ENCODE measurements at regions not wholly inside any gene's neighbourhood (a gene's known extent, or its start where the extent isn't known, plus 50 kb on each side); places are given as distances from the start of the nearest gene placed in this dataset.

DNA sequence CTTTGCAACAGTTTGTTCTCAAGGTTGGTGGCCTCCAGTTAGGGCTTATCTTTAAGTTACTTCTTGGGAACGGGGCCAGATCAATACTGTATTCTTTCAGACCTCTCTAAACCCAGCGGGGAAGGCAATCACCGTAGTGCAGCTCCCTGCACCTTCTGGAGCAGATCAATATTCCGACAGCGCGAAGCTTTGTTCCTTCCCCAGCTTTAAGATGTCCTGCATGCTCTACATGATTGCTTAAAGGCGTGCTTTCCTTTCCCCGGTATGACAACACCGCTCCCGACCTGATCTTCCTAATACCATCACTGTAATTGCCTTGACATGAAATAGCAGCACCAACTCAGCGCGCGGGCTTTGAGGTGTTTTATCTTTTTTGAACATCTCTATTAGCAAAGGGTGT lies 755.2 kb downstream of the NR2F2 start:
- H3K4me1 ChIP-seq (ENCODE audit: low read length): no peaks in the 10 kb centered on the region
- no peak overlapping the region for H3K27ac ChIP-seq (ENCODE audit: low read length)
- no peak for TF ChIP-seq EZH2phosphoT487 (IDR thresholded peaks at IDR 0.05; ENCODE audit: low read depth)
- TF ChIP-seq, protein P1, sequence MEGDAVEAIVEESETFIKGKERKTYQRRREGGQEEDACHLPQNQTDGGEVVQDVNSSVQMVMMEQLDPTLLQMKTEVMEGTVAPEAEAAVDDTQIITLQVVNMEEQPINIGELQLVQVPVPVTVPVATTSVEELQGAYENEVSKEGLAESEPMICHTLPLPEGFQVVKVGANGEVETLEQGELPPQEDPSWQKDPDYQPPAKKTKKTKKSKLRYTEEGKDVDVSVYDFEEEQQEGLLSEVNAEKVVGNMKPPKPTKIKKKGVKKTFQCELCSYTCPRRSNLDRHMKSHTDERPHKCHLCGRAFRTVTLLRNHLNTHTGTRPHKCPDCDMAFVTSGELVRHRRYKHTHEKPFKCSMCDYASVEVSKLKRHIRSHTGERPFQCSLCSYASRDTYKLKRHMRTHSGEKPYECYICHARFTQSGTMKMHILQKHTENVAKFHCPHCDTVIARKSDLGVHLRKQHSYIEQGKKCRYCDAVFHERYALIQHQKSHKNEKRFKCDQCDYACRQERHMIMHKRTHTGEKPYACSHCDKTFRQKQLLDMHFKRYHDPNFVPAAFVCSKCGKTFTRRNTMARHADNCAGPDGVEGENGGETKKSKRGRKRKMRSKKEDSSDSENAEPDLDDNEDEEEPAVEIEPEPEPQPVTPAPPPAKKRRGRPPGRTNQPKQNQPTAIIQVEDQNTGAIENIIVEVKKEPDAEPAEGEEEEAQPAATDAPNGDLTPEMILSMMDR (IDR thresholded peaks at IDR 0.05; ENCODE audit: low read depth, low read length): no peak
- H3K36me3 ChIP-seq (replicated peaks; ENCODE audit: low read depth, low read length): no peaks in the 10 kb centered on the region
- H3K9ac ChIP-seq (ENCODE audit: low read length): no peak overlapping the region
- no peaks in the 10 kb centered on the region for H3K9me3 ChIP-seq (ENCODE audit: insufficient read depth, low read length)
- no peaks in the 10 kb centered on the region for H3K79me2 ChIP-seq (ENCODE audit: low read length)
- H3K4me3 ChIP-seq (ENCODE audit: low read length): no peak overlapping the region
- no peaks in the 10 kb centered on the region for H3K27me3 ChIP-seq (ENCODE audit: low read depth, low read length)
- H2AFZ ChIP-seq (ENCODE audit: low read depth, low read length): no peak overlapping the region
- no peaks in the 10 kb centered on the region for H4K20me1 ChIP-seq (ENCODE audit: insufficient read depth, low read length)
- H3K4me2 ChIP-seq (ENCODE audit: low read length): no peak overlapping the region

- no peak overlapping the region for H3K4me3 ChIP-seq (ENCODE audit: low read length)
- H3K4me2 ChIP-seq (ENCODE audit: low read length): no peak overlapping the region
- H2AFZ ChIP-seq (ENCODE audit: low read depth, low read length): no peak overlapping the region
- no peaks in the 10 kb centered on the region for H3K9me3 ChIP-seq (ENCODE audit: insufficient read depth, low read length)
- H3K36me3 ChIP-seq (replicated peaks; ENCODE audit: low read depth, low read length): no peaks in the 10 kb centered on the region
- H3K9ac ChIP-seq (ENCODE audit: low read length): no peak overlapping the region
- no peaks in the 10 kb centered on the region for H3K27me3 ChIP-seq (ENCODE audit: low read depth, low read length)
- TF ChIP-seq EZH2phosphoT487 (IDR thresholded peaks at IDR 0.05; ENCODE audit: low read depth): no peak
- TF ChIP-seq, protein P1 (IDR thresholded peaks at IDR 0.05; ENCODE audit: low read depth, low read length): no peak
- H3K27ac ChIP-seq (ENCODE audit: low read length): no peak overlapping the region
- no peaks in the 10 kb centered on the region for H3K4me1 ChIP-seq (ENCODE audit: low read length)
- no peaks in the 10 kb centered on the region for H4K20me1 ChIP-seq (ENCODE audit: insufficient read depth, low read length)
- no peaks in the 10 kb centered on the region for H3K79me2 ChIP-seq (ENCODE audit: low read length)
Measured at GRCh38 chr15:97087006-97087741, 756.7 kb downstream of the NR2F2 start.

- H4K20me1 ChIP-seq (ENCODE audit: insufficient read depth, low read length): no peaks in the 10 kb centered on the region
- H3K27ac ChIP-seq (ENCODE audit: low read length): no peak overlapping the region
- H3K4me1 ChIP-seq (ENCODE audit: low read length): no peaks in the 10 kb centered on the region
- H2AFZ ChIP-seq (ENCODE audit: low read depth, low read length): no peak overlapping the region
- H3K9ac ChIP-seq (ENCODE audit: low read length): no peak overlapping the region
- H3K79me2 ChIP-seq (ENCODE audit: low read length): no peaks in the 10 kb centered on the region
- TF ChIP-seq EZH2phosphoT487 (IDR thresholded peaks at IDR 0.05; ENCODE audit: low read depth): no peak
- TF ChIP-seq, protein P1 (IDR thresholded peaks at IDR 0.05; ENCODE audit: low read depth, low read length): no peak
- H3K27me3 ChIP-seq (ENCODE audit: low read depth, low read length): no peaks in the 10 kb centered on the region
- H3K36me3 ChIP-seq (replicated peaks; ENCODE audit: low read depth, low read length): no peaks in the 10 kb centered on the region
- H3K9me3 ChIP-seq (ENCODE audit: insufficient read depth, low read length): no peaks in the 10 kb centered on the region
- H3K4me3 ChIP-seq (ENCODE audit: low read length): no peak overlapping the region
- H3K4me2 ChIP-seq (ENCODE audit: low read length): no peak overlapping the region
Measured at GRCh38 chr15:97091093-97091492, 760.6 kb downstream of the NR2F2 start.

DNA sequence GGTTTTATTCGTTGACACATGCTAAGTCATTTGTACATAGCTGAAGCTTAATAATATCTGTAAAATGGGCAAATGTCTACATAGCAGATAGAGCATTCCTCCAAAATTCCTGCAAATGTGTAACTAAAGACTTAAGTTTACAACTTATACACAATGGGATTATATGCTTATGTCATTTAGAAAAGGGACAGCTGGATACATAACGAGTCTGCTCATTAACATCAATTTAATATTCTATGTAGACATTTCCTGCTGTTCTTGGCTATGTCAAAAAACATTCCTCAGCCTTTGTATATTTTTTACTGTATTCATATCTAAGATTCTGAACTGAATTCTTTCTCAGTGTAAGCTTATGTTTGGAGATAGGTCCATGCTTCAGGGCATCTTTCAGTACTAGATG lies 762.2 kb downstream of the NR2F2 start:
- Histone ChIP-seq H3K9ac (ENCODE audit: low read length) (no peak overlapping the region), H3K79me2 (ENCODE audit: low read length) (no peaks in the 10 kb centered on the region), H4K20me1 (ENCODE audit: insufficient read depth, low read length) (no peaks in the 10 kb centered on the region), H3K36me3 (replicated peaks; ENCODE audit: low read depth, low read length) (no peaks in the 10 kb centered on the region), H3K27me3 (ENCODE audit: low read depth, low read length) (no peaks in the 10 kb centered on the region), H3K4me1 (ENCODE audit: low read length) (no peaks in the 10 kb centered on the region), H3K27ac (ENCODE audit: low read length) (no peak overlapping the region), H3K4me2 (ENCODE audit: low read length) (no peak overlapping the region), H2AFZ (ENCODE audit: low read depth, low read length) (no peak overlapping the region), H3K9me3 (ENCODE audit: insufficient read depth, low read length) (no peaks in the 10 kb centered on the region), H3K4me3 (ENCODE audit: low read length) (no peak overlapping the region)
- TF ChIP-seq, protein P1 (IDR thresholded peaks at IDR 0.05; ENCODE audit: low read depth, low read length): no peak
- TF ChIP-seq EZH2phosphoT487 (IDR thresholded peaks at IDR 0.05; ENCODE audit: low read depth): no peak

Data from OCI-LY3 (cell line).